ENCODE measurements at regions not wholly inside any gene's neighbourhood (a gene's known extent, or its start where the extent isn't known, plus 50 kb on each side); places are given as distances from the start of the nearest gene placed in this dataset.

DNA sequence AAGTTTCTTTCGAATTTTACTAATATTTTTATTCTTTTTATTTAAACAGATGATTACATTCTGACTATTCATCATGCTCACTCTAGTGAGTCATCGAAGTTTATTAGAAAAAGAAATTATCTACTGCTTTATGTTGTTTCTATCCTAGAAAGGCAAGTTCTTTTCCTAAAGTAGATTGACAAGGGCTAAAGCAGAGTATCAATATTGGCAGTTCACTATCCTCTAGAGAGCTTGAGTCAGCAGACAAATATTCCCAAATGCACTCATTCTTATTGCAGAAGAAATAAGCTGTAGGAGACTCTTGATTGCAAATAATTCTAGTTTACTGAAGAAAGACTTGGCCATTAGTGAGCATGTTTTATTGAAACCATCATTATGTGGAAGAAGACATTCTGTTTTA, 911.8 kb downstream of the CENPC start:
- no peak for DNase-seq

DNA sequence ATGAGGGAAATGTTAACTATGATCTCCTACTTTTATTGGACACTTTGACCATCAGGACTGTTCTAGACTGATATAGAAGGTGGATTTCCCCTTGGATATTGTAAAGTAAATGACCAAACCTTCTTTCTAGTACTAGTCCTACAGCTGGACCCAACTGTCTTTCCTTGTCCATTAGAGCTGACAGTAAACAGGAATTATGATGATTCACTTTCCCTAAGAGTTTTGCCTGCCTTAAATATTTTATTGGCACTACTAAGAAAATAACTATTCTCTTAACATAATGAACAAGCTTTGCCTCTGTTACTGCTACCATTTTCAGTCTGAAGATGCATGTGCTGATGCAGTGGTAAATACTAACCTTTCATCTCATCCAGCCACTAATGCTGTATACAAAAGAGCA, 915.4 kb downstream of the CENPC start:
- no peak for DNase-seq

DNA sequence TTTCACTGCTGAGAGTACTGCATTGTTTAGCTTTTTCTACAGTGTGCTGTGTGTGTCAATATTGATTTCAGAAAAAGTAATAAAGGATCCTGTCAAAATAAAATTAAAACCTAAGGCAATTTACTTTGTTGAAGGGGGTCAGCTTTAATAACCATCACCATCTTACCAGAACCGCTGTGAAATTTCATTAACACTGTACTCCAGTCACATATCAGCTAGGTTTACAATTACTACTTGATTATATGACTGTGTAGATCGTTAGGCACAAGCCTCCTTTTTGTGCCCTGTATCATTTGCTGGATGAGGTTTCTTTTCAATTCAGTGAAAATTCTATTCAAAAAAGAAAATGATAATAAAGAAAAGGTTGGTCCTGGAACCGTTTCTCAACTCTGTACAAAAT, 917.2 kb downstream of the CENPC start:
- no peak for DNase-seq

DNA sequence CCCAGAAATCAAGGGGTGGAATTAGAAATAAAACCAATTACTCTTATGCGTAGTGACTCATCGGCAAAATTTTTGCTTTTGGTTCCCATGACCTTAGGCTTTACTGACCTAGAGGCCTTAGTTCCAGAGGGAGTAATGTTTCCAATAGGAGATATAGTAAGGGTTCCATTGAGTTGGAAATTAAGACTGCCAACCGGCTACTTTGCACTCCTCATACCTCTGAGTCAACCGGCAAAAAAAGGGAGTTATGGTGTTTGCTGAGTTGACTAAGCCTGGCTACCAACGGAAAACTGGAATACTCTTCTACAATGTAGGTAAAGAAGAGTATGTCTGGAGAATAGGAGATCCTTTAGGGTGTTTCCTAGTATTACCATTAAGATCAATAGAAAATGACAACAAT, 919.8 kb downstream of the CENPC start:
- no peak for DNase-seq

DNA sequence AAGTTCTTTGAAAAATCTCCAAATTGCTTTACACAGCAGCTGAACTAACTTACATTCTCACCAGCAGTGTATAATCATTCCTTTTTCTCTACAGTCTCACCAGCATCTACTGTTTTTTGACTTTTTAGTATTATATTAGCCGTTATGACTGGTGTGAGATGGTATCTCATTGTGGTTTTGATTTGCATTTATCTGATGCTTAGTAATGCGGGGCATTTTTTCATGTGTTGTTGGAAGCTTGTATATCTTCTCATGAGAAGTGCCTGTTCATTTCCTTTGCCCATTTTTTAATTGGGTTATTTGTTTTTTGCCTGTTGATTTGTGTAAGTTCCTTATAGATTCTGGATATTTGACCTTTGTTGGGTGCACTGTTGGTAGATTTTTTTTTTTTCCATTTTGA, 931.7 kb downstream of the CENPC start:
- DNase-seq = no peak

DNA sequence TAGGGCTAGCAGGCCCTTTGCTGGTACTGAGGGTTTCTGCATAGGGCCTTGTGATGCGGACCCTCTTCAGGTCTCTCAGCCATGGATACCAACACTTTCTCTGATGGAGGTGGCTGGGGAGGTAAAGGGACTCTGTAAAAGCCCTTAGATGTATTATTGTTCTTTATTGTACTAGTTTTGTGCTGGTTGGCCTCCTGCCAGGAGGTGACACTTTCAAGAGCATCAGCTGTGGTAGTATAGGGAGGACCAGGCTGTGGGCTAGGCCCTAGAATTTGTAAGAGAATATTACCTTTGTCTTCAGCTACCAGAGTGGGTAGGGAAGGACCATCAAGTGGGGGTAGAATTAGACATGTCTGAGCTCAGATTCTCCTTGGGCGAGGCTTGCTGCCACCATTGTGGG, 936.3 kb downstream of the CENPC start:
- no peak for DNase-seq

DNA sequence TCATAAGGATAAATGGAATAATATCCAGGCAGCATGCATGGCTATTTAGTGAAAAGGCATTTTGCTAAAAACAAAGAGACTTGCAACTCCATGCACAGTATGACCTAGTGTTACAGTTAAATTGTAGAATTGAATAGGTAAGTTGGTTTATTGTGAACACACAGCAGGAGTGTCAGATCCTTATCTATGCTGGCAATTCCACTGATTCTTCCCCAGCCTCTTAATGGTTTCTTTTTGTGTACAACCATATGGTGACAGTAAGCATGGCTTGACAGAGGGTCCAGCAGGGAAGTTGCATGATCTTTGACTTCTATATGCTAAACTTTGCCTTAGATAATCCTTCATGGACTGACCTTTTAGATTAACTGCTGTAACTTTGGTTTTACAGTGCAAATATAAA, 936.6 kb upstream of the EPHA5 start:
- no peak for DNase-seq

DNA sequence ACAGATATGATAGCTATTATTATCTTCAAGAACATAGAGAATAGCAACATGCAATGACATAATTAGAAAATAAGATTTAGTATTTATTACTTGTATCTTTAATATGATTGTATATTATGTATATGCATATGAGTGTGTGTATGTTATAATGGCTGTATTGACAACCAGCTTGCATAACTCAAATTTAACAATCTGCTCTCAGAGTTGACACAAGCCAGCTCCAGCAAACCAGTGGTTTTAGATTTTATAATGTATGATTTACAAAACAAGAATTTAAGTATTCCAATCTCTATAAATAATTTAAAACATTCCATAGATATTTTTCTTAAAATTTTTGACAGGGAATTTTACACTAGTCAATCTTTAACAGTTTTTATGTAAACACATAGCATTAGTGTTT, 935.9 kb upstream of the EPHA5 start:
- no peak for DNase-seq

DNA sequence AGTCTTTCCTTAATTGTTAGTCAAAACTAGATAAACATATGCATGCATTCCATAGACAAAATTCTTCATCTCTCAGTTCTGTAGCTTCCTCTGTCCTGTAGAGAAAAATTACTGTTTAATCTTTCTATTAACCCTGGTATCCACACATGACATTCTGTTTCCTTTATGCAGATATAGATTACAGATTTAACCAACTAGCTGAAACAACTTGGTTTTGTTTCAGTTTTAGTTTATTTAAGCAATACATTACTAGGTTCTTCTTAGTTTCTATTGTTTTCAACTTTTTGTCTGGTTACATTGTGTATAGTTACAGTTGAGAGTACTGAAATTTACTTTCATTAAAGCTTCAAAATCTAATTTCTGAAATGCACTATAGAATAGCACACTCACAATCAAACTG, 933.9 kb upstream of the EPHA5 start:
- no peak for DNase-seq

DNA sequence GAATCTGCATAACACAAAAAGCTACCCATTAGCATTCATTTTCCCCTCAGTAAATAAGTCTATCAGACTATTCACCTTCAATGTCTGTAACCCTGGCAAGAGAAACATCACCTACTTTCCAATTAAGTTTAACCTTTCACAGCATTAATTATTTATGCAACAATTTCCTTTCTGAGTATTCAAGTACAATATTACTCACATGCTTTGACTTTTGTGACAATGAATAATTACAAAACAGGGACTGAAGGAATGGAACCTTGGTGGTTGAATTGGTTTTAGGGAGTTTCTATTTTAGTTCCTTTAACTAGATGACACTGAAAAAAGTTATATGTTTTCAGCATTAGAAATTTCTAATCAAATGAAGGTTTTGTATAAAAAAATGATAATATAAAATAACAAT, 932.3 kb upstream of the EPHA5 start:
- DNase-seq = no peak

DNA sequence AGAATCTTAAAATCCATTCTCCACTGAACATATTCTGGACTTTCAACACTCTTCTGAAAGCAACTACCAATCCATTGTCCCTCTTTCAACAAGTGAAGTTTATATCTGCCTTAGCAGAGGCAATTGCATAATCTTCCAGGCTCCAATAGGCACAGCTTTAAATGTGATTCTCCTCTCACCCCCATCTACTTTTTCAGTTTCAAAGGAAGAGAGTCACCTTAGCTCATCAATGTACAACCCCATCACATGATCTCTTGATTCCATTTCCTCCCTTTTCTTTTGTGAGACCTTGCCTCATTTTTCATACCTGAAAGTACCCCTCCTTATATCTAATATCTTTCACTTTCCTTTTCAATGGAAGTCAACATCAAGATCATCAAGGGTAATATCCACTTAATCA, 921.7 kb upstream of the EPHA5 start:
- DNase-seq = no peak

DNA sequence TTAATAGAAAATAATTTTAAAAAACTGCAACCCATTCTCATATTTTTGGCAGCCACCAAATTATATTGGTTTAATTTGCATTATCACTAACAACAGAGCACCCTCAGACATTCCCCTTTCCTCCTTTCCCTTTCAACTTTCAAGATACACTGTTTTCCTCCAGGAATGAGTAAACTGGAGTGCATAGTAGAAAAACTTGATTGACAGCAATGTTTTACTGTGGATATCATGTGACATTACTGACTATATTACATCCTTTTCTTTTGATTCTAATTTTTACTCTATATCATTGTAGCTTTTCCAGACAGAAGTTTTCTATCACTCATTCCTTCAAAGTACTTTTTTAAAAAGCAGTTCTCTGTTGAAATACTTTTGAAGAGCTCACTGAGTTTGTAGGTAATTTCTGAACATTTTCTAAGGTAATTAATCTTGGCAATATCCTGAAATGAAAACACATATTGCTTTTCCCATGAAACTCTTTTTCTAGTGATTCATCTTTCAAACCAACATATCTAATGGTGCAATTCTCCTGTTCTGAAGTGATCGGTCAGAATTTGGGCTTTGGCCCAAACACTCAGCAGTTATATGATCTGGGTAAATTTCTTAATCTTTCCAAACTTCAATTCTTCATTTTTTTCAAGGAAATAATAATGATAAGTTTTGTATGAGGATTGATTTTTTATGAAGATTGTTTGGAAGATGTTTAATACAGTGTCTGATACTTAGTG, 920.4 kb upstream of the EPHA5 start:
- DNase-seq = no peak

DNA sequence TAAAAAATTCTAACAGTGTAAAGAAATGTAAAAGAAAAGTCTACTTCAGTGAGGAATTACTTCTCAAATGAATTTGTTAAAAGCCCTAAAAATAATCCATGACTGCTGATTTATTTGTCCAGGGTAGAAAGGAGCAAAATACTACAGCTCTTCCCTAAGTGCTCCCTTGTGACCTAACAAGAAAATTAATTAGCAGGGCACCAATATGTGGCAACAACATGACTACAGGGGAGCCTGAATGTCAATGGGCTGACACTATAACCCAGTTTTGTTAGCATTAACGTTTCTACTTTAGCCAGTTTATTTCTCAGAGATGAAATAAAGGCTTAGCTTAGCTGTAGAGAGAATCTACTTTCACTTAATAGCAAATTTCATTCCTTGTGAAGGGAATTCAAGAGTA, 918.9 kb upstream of the EPHA5 start:
- DNase-seq = no peak

DNA sequence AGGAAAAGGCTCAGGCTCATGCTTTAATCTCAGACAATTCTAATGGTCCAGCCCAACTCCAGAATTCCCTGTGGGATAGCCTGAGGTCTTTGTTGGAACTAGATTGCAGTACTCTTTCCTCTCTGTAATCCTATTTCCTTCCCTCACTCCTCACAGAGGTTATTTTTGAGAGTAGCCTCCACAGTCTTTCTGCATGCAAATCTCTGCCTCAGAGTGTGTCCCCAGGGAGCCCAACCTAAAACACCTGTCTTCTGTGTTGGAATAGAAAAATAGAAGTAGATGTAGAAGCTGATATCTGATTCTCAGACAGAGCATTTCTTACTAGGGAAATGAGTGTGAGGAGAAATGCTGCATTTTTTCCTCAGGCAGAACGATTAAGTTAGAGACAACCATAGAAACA, 915.5 kb upstream of the EPHA5 start:
- no peak for DNase-seq

DNA sequence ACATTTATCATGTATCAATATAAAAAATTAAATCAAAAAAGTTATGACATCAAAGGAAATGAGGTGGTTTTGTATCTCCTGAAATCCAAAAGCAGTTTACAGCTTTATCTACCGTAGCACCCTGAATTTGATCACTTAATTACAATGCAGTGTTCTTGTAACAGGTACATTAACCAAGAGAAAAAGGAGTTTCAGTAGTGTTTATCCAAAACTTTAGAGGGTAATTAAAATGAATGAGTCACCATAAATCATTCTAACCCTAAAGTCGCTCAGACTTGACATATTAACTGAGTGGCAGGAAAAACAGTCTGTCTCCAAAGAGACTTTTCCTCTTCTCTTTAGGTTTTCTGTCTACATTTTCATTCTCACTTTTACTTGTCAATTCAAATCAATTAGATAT, 907.6 kb upstream of the EPHA5 start:
- DNase-seq = no peak

DNA sequence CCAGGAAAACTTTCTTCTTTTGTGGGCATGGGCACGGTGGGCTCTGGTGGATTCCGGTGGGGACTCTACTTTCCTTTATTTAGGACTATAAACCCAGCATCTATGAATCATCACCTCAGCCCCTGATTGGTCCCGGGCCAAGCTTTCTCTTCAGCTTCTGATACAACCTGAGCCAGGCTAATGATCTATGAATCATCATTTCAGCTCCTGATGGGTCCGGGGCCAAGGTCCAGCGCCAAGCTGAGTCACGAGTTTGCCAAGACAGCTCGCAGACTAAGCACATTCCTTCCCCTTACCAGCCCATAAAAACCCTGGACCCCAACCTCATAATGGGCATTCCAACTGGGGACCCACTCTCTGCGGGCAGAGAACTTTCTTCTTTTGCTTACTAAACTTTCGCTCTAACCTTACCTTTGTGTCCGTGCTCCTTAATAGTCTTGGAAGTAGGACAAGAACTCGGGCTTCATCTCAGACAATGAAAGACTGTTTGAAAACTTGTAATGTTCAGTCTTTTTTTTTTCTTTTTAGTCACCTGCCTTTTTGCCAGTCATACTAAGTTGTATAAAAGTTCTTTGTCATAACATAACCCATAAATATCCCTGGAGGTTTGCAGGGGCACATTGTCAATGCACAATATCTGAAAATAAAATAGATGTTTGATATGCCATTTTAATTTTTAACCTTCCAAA, 904.9 kb upstream of the EPHA5 start:
- DNase-seq = peak in 3 of 58 donors; percentile 3 to 7 (median 6)

DNA sequence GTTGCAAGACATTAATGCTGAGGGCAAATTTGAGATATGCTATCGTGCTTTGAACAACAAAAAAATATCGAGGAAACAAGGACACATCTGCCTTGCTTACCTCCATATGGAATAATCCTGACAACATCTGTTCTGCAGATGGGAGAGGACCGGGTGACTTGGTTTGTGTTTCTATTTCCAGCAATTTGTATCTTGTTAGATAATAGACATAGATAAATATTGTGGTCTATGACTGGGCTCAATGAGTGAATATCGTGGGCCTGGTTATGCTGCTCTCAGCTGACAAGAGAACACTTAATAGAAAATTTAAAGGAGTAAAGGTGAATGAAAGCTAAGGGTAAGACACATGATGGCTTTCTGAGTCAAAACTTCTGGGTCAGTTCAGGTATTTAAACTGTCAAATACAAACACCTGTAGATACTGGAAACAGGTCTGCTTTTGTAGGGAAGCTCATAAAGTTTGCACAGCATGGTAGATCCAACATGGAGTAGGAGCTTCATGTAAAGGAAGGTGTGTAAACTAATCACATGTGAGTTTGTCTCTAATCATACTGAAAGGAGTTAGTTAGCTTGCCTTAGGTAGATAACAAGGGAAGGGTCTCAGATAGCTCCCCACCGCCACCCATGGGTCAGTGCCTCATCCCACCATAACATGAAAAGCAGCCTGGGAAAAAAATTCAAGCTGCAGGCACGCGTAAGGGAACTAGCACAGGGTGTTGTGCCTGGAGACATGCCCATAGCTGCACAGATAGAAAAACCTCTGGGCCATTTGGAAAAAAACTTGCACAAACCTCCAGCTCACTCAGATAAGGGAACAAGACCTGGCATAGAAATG, 904.1 kb upstream of the EPHA5 start:
- no peak for DNase-seq

DNA sequence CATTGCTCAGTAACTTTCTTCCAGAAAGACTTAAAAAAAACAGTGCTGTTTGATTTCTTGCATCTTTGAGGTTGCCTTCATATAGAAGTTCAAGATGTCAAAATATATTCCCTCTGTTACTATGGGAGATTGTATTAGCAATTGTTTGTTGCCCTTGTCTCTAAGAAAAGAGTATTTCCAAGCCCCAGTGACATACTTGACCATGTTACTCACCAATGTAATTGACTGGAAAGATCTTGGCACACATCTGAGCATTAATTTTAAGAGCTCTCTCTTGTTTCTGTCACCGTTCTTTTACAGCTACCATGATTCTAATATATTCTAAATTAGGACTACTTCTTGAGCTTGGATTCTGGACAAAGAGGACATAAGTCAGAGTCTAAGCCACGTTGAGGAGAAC, 902.7 kb upstream of the EPHA5 start:
- DNase-seq = no peak

DNA sequence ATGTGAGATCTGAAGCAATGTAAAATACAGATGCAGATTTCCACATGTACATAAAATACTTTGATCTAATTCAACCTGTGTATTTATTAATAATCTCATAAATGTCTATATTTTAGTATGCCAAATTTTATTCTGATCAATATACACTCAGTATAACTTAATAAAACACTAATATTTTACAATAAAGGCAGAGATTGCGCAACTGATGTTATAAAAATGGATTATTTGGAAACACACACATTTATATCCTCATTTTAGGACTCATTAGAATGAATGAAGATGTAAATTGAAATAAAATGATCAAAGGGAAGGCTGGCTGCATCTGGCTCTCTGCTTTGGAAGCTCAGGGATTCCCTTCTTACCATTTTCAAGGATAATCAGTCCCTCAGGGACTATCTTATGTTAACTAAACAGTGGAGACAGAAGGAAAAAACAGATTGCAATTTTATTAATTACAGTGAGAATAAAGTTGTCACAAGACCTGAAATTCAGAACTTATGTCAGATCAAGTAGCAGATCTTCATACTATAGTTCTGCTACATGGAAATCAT, 900.9 kb upstream of the EPHA5 start:
- DNase-seq = no peak

DNA sequence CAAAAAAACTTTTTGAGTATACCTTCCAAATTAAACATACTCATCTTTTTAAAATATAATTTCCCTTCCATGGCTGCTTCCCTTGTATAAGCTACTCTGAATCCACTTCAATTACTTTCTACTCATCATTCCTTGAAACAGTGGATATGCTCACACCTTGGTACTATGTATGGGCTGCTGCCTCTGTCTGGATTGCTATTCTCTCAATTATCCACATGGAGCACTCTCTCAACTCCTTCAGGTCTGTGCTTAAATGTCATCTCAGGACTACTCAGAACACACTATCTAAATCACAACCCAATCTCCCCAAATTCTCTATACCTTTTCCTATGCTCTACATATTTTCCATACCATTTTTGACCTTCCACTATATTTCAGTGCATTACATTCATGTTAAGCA, 898.9 kb upstream of the EPHA5 start:
- DNase-seq = no peak

DNA sequence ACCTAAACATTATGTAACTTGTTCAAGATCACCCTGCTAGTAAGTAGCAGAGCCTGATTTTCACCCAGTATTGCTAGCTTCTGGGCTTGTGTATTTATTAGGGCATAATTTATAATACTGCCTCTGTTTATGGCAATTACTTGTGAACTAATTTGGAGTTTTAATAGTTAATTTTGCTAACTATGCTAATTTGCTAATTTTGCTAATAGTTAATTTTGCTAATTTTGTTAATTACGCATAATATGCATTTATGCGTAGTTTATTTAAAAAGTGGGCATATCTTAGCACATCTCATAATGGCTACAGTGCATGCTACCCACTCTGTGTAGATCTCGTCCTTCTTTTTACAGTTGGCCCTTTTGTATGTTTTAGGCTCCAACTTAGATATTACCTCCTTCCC, 898.1 kb upstream of the EPHA5 start:
- no peak for DNase-seq

DNA sequence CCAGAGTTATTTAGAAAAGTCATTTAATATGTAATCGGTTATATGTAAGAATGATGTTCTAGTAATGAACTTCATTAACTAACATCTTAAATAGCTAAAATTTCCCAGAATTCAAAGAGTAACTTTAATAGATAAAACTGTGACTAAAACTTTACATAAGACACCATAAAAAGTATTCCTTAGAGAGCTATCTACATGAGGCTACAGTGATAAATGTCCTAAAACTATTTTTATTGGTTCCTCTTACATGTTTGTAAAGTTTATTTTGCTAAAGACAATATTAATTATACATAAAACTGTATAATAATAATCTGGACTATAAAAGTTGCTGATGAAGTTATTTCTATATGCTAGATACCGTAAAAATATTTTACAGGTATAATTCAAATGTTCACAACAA, 897.7 kb upstream of the EPHA5 start:
- no peak for DNase-seq

Measured in anterior cingulate cortex (tissue), 58 donors.